ENCODE measurements at regions not wholly inside any gene's neighbourhood (a gene's known extent, or its start where the extent isn't known, plus 50 kb on each side); places are given as distances from the start of the nearest gene placed in this dataset.
A peak's percentile ranks its signal among the peaks of the same experiment; 100 is the strongest.
"Not testable (repeated sequence)": the region's sequence is repeated elsewhere in the genome, so short reads cannot be mapped to it uniquely, and the experiment has no call there.

- DNase-seq, result no peak
Observed at GRCh38 chr10:25869609-25870008, 64.4 kb upstream of the MYO3A start.

GRCh38 chr10:25874402-25874801 lies 59.6 kb upstream of the MYO3A start:
- DNase-seq, result not testable (repeated sequence)

- peak; percentile 80 for DNase-seq
Observed at GRCh38 chr10:25875556-25876165, 58.4 kb upstream of the MYO3A start.

- DNase-seq, result no peak
Observed at GRCh38 chr10:25877296-25877695, 56.7 kb upstream of the MYO3A start.

Measured in NCI-H1092 treated with DMSO at 0.1 percent for 48 hours (cell line).